AG04450 (cell line): ENCODE measurements at regions not wholly inside any gene's neighbourhood (a gene's known extent, or its start where the extent isn't known, plus 50 kb on each side); places are given as distances from the start of the nearest gene placed in this dataset.

Experiments
- CTCF ChIA-PET: fragments of 300-600, 350-600 bp; formaldehyde crosslinking; extraction: SDS; loops from one replicate; lab custom pipeline; 2022; ENCODE audit warnings: antibody characterized with exemption, inconsistent platforms; lab: Charles Lee
- POLR2A ChIA-PET: fragments of 350-600 bp; formaldehyde crosslinking; extraction: SDS; loops from one replicate; lab custom pipeline; 2021; ENCODE audit warnings: antibody characterized with exemption, inconsistent platforms; lab: Yijun Ruan, JAX
- DNase-seq: peaks from one replicate; pipeline ENCODE4 v3.0.0-alpha.2; 2011; ENCODE audit warnings: low read depth, low spot score
- H3K27ac ChIP-seq: one replicate; pipeline ENCODE4 v1.5.1; 2012; ENCODE audit warnings: low read depth, low read length, control low read depth
- H3K27me3 ChIP-seq: one replicate; pipeline ENCODE4 v1.6.0; 2012; ENCODE audit warnings: low read length; ENCODE audit not compliant: control insufficient read depth, insufficient read depth
- H3K4me3 ChIP-seq: 2 replicates; pipeline ENCODE4 v1.5.1; 2011; ENCODE audit warnings: mild to moderate bottlenecking, low read depth, low read length, control low read depth
- H3K9me3 ChIP-seq: 2 replicates; pipeline ENCODE4 v1.5.1; 2012; ENCODE audit warnings: low read length; ENCODE audit not compliant: control insufficient read depth, insufficient read depth
- CTCF ChIP-seq: IDR thresholded peaks from 2 replicates; pipeline ENCODE4 v1.5.1; 2011; ENCODE audit warnings: low read depth, low read length, control low read depth, inconsistent platforms

GRCh38 chr22:27337676-27338075, 463.9 kb downstream of the MN1 start:
- peaks cover 4% of the 10 kb centered on the region; the same call in 1 of the 2 replicates for H3K9me3 ChIP-seq
- no peak for DNase-seq
- TF ChIP-seq CTCF: no peak
- no peak overlapping the region for H3K4me3 ChIP-seq
- H3K27ac ChIP-seq: no peak overlapping the region
- CTCF ChIA-PET: no interaction called here
- POLR2A ChIA-PET: no interaction called here
- H3K27me3 ChIP-seq: peaks cover 35% of the 10 kb centered on the region

- CTCF ChIA-PET: no interaction called here
- no peaks in the 10 kb centered on the region for H3K9me3 ChIP-seq
- no peak for TF ChIP-seq CTCF
- DNase-seq: no peak
- H3K4me3 ChIP-seq: no peak overlapping the region
- H3K27ac ChIP-seq: no peak overlapping the region
- H3K27me3 ChIP-seq: peaks cover 28% of the 10 kb centered on the region
- POLR2A ChIA-PET: no interaction called here
Measured at GRCh38 chr22:27340047-27340446, 461.5 kb downstream of the MN1 start.

GRCh38 chr22:27344546-27344945, 457.0 kb downstream of the MN1 start:
- Histone ChIP-seq H3K4me3 (no peak overlapping the region), H3K27ac (no peak overlapping the region), H3K27me3 (peaks cover 11% of the 10 kb centered on the region), H3K9me3 (no peaks in the 10 kb centered on the region; the same call in 1 of the 2 replicates)
- CTCF ChIA-PET: no interaction called here
- DNase-seq: no peak
- POLR2A ChIA-PET: no interaction called here
- no peak for TF ChIP-seq CTCF

GRCh38 chr22:27345691-27346090, 455.9 kb downstream of the MN1 start:
- Histone ChIP-seq H3K4me3 (no peak overlapping the region), H3K27ac (no peak overlapping the region), H3K27me3 (peaks cover 9% of the 10 kb centered on the region), H3K9me3 (no peaks in the 10 kb centered on the region; the same call in 1 of the 2 replicates)
- POLR2A ChIA-PET: no interaction called here
- no peak for TF ChIP-seq CTCF
- CTCF ChIA-PET: no interaction called here
- DNase-seq: no peak

GRCh38 chr22:27347951-27348350, 453.6 kb downstream of the MN1 start:
- no peaks in the 10 kb centered on the region; the same call in 1 of the 2 replicates for H3K9me3 ChIP-seq
- H3K4me3 ChIP-seq: no peak overlapping the region
- DNase-seq: no peak
- CTCF ChIA-PET: no interaction called here
- H3K27me3 ChIP-seq: peaks cover 9% of the 10 kb centered on the region
- TF ChIP-seq CTCF: no peak
- H3K27ac ChIP-seq: no peak overlapping the region
- POLR2A ChIA-PET: interaction anchor here (1.1 kb wide), 1 partner anchor 302 kb away, joined by 5 read pairs; no protein-coding TSS in a partner anchor
